Panc1 (cell line): ENCODE measurements at regions not wholly inside any gene's neighbourhood (a gene's known extent, or its start where the extent isn't known, plus 50 kb on each side); places are given as distances from the start of the nearest gene placed in this dataset.

Experiments
- ATAC-seq: fragments of 200-7000 bp; cut with Tn5 transposase; 2 replicates; pipeline ENCODE4 v1.9.1; 2020; ENCODE audit warnings: mild to moderate bottlenecking, moderate library complexity
- BruUV-seq: library from RNA; stranded (reverse); fragments of 400-500 nt; replicated peaks from 2 replicates; lab custom pipeline; 2021; lab: Mats Ljungman, UMichigan
- CTCF ChIA-PET: fragments of 300-600 bp; sonication (Branson Sonifier 250); formaldehyde crosslinking; loops from one replicate; lab custom pipeline; 2022; ENCODE audit warnings: antibody characterized with exemption; lab: Charles Lee
- POLR2A ChIA-PET: fragments of 300-600 bp; sonication (Branson Sonifier 250); formaldehyde crosslinking; loops from one replicate; lab custom pipeline; 2022; ENCODE audit warnings: antibody characterized with exemption; lab: Charles Lee
- DNase-seq: peaks from one replicate; pipeline ENCODE4 v3.0.0-alpha.2; 2010; ENCODE audit warnings: low read depth, low spot score
- H3K27ac ChIP-seq: 2 replicates; pipeline ENCODE4 v1.5.1; 2011; ENCODE audit warnings: mild to moderate bottlenecking, low read length, inconsistent platforms
- H3K27me3 ChIP-seq: fragments of 200-500 bp; sonication (Bioruptor generic); 2 replicates; pipeline ENCODE4 v1.6.0; 2014; ENCODE audit warnings: low read length, inconsistent platforms; ENCODE audit not compliant: control insufficient read depth, insufficient read depth
- H3K36me3 ChIP-seq: fragments of 200-500 bp; sonication (Bioruptor generic); 2 replicates; pipeline ENCODE4 v1.5.1; 2014; ENCODE audit warnings: inconsistent platforms, mild to moderate bottlenecking, low read length, moderate library complexity; ENCODE audit not compliant: control insufficient read depth, insufficient read depth
- H3K4me1 ChIP-seq: 2 replicates; pipeline ENCODE4 v1.5.1; 2011; ENCODE audit warnings: inconsistent platforms, mild to moderate bottlenecking, low read length, moderate library complexity; ENCODE audit not compliant: control insufficient read depth, insufficient read depth
- H3K4me3 ChIP-seq, 2 experiments: 2 replicates each; pipeline ENCODE4 v1.5.1; 2011 to 2012; ENCODE audit warnings: low read depth in 2 of 2, low read length in 2 of 2, mild to moderate bottlenecking in 2 of 2, inconsistent platforms in 1 of 2, moderate library complexity in 1 of 2
- H3K9me3 ChIP-seq: fragments of 200-500 bp; sonication (Bioruptor generic); 2 replicates; pipeline ENCODE4 v1.5.1; 2014; ENCODE audit warnings: low read depth, mild to moderate bottlenecking, inconsistent platforms, low read length, moderate library complexity; ENCODE audit not compliant: control insufficient read depth, insufficient read depth
- POLR2AphosphoS5 ChIP-seq: IDR thresholded peaks from 2 replicates; pipeline ENCODE4 v1.6.1; 2012; ENCODE audit warnings: mild to moderate bottlenecking, low read depth, low read length, moderate library complexity
- SIN3A ChIP-seq: IDR thresholded peaks from 2 replicates; pipeline ENCODE4 v1.6.1; 2012; ENCODE audit warnings: low read depth, mild to moderate bottlenecking, low read length, moderate library complexity, borderline replicate concordance; ENCODE audit not compliant: insufficient read depth
- TCF7L2 ChIP-seq: IDR thresholded peaks from 2 replicates; pipeline ENCODE4 v1.6.1; 2011; ENCODE audit warnings: mild to moderate bottlenecking, low read depth, low read length, inconsistent platforms
- in situ Hi-C: cut with HindIII; loops from 2 replicates; pipeline ENCODE4 v1.10.0; 2016; ENCODE audit warnings: low sequenced_read_pairs, low pct_unique_long_range_greater_than_20kb
- intact Hi-C: fragments of 100-400 bp; cut with micrococcal nuclease; formaldehyde crosslinking; loops from one replicate; pipeline ENCODE4 v1.10.0; 2022; ENCODE audit not compliant: unreplicated experiment
- TF ChIP-seq, protein P1 (sequence below), 2 experiments: IDR thresholded peaks; 2 replicates each; pipeline ENCODE4 v1.6.1; 2011 to 2012; ENCODE audit warnings: low read depth in 2 of 2, control low read depth in 1 of 2, low read length in 1 of 2, mild to moderate bottlenecking in 1 of 2, moderate library complexity in 1 of 2; ENCODE audit not compliant: insufficient read depth in 1 of 2
- TF ChIP-seq, protein P2 (sequence below): fragments of 450-650 bp; IDR thresholded peaks from 2 replicates; pipeline ENCODE4 v1.5.1; 2017; ENCODE audit warnings: mild to moderate bottlenecking

DNA sequence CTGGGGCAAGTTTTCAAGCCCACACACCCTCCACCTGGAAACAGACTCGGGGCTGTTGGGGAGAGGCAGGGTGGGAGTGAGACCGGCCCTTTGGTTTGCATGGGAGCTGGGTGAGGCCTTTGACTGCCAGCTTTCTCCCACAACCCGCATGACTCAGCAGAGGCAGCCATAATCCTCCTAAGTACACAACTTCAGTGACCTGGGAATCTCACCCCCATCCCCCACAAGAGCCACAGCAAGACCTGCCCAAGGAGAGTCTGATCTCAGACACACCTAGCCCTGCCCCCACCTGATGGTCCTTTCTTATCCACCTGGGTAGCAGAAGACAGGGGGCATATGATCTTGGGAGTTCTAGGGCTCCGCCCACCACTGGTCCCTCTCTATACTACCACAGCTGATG lies 1615.4 kb downstream of the EFNB2 start:
- DNase-seq = no peak
- CTCF ChIA-PET = no interaction called here
- H3K27ac ChIP-seq = no peak overlapping the region
- in situ Hi-C loops = no loop called here
- ATAC-seq = no peak
- no peaks in the 10 kb centered on the region for H3K9me3 ChIP-seq
- H3K4me3 ChIP-seq = no peak overlapping the region
- POLR2A ChIA-PET = no interaction called here
- intact Hi-C loops = no loop called here
- H3K4me1 ChIP-seq = no peaks in the 10 kb centered on the region
- TF ChIP-seq POLR2AphosphoS5 (no peak), SIN3A (no peak), TCF7L2 (no peak)
- TF ChIP-seq, protein P1, sequence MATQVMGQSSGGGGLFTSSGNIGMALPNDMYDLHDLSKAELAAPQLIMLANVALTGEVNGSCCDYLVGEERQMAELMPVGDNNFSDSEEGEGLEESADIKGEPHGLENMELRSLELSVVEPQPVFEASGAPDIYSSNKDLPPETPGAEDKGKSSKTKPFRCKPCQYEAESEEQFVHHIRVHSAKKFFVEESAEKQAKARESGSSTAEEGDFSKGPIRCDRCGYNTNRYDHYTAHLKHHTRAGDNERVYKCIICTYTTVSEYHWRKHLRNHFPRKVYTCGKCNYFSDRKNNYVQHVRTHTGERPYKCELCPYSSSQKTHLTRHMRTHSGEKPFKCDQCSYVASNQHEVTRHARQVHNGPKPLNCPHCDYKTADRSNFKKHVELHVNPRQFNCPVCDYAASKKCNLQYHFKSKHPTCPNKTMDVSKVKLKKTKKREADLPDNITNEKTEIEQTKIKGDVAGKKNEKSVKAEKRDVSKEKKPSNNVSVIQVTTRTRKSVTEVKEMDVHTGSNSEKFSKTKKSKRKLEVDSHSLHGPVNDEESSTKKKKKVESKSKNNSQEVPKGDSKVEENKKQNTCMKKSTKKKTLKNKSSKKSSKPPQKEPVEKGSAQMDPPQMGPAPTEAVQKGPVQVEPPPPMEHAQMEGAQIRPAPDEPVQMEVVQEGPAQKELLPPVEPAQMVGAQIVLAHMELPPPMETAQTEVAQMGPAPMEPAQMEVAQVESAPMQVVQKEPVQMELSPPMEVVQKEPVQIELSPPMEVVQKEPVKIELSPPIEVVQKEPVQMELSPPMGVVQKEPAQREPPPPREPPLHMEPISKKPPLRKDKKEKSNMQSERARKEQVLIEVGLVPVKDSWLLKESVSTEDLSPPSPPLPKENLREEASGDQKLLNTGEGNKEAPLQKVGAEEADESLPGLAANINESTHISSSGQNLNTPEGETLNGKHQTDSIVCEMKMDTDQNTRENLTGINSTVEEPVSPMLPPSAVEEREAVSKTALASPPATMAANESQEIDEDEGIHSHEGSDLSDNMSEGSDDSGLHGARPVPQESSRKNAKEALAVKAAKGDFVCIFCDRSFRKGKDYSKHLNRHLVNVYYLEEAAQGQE (IDR thresholded peaks at IDR 0.05; ENCODE audit: insufficient read depth in 1 of 2, low read depth in 2 of 2, low read length in 1 of 2) = no peak
- TF ChIP-seq, protein P2, sequence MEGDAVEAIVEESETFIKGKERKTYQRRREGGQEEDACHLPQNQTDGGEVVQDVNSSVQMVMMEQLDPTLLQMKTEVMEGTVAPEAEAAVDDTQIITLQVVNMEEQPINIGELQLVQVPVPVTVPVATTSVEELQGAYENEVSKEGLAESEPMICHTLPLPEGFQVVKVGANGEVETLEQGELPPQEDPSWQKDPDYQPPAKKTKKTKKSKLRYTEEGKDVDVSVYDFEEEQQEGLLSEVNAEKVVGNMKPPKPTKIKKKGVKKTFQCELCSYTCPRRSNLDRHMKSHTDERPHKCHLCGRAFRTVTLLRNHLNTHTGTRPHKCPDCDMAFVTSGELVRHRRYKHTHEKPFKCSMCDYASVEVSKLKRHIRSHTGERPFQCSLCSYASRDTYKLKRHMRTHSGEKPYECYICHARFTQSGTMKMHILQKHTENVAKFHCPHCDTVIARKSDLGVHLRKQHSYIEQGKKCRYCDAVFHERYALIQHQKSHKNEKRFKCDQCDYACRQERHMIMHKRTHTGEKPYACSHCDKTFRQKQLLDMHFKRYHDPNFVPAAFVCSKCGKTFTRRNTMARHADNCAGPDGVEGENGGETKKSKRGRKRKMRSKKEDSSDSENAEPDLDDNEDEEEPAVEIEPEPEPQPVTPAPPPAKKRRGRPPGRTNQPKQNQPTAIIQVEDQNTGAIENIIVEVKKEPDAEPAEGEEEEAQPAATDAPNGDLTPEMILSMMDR = no peak
- no peaks in the 10 kb centered on the region for H3K36me3 ChIP-seq
- no peaks in the 10 kb centered on the region for H3K27me3 ChIP-seq
- no TSS peak for BruUV-seq

- intact Hi-C loops = no loop called here
- in situ Hi-C loops = no loop called here
- no peaks in the 10 kb centered on the region for H3K9me3 ChIP-seq
- no peak for DNase-seq
- POLR2A ChIA-PET = no interaction called here
- H3K4me3 ChIP-seq = no peak overlapping the region
- no peaks in the 10 kb centered on the region for H3K36me3 ChIP-seq
- no peak overlapping the region for H3K27ac ChIP-seq
- BruUV-seq = no TSS peak
- TF ChIP-seq, protein P2 = no peak
- TF ChIP-seq SIN3A = no peak
- CTCF ChIA-PET = no interaction called here
- no peaks in the 10 kb centered on the region for H3K27me3 ChIP-seq
- no peaks in the 10 kb centered on the region for H3K4me1 ChIP-seq
- ATAC-seq = no peak
These were observed 1635.2 kb downstream of the EFNB2 start for GRCh38 chr13:104900191-104900817.
